ENCODE measurements at regions not wholly inside any gene's neighbourhood (a gene's known extent, or its start where the extent isn't known, plus 50 kb on each side); places are given as distances from the start of the nearest gene placed in this dataset.

GRCh38 chr3:14328422-14328821 is 74.0 kb upstream of the SLC6A6 start:
- TF ChIP-seq POLR2A (IDR thresholded peaks at IDR 0.05) (no peak), CTCF (IDR thresholded peaks at IDR 0.05) (no peak)

Measured in thyroid gland (tissue), 4 donors.